Caco-2 (cell line): ENCODE measurements at regions not wholly inside any gene's neighbourhood (a gene's known extent, or its start where the extent isn't known, plus 50 kb on each side); places are given as distances from the start of the nearest gene placed in this dataset.
"Not testable (repeated sequence)": the region's sequence is repeated elsewhere in the genome, so short reads cannot be mapped to it uniquely, and the experiment has no call there.

Experiments used
- BruUV-seq: library from RNA; stranded (reverse); fragments of 400-500 nt; replicated peaks from 2 replicates; lab custom pipeline; 2021; lab: Mats Ljungman, UMichigan
- CTCF ChIA-PET: fragments of 300-600 bp; sonication (Branson Sonifier 250); formaldehyde crosslinking; loops from one replicate; lab custom pipeline; 2022; ENCODE audit warnings: antibody characterized with exemption; lab: Charles Lee
- POLR2A ChIA-PET: fragments of 300-600 bp; sonication (Branson Sonifier 250); formaldehyde crosslinking; loops from one replicate; lab custom pipeline; 2022; ENCODE audit warnings: antibody characterized with exemption; lab: Charles Lee
- DNase-seq, 2 experiments: peaks; one replicate each; pipeline versions ENCODE4 v3.0.0 to v3.0.0-alpha.2; 2020 to 2022
- H3K27me3 ChIP-seq: replicated peaks from 2 replicates; pipeline ENCODE4 v1.6.0; 2011; ENCODE audit warnings: low read length; ENCODE audit not compliant: control insufficient read depth, insufficient read depth
- H3K36me3 ChIP-seq: 2 replicates; pipeline ENCODE4 v1.5.1; 2011; ENCODE audit warnings: low read length; ENCODE audit not compliant: control insufficient read depth, insufficient read depth
- H3K4me1 ChIP-seq: fragments of 250-450 bp; sonication (Bioruptor Pico); 2 replicates; pipeline ENCODE4 v1.5.1; 2020; ENCODE audit warnings: mild to moderate bottlenecking
- H3K4me3 ChIP-seq: 2 replicates; pipeline ENCODE4 v1.5.1; 2011; ENCODE audit warnings: low read depth, mild to moderate bottlenecking, control low read depth, low read length
- H3K9me3 ChIP-seq: fragments of 250-450 bp; sonication (Bioruptor Pico); 2 replicates; pipeline ENCODE4 v1.5.1; 2020; ENCODE audit warnings: mild to moderate bottlenecking, moderate library complexity
- H3K27ac Mint-ChIP-seq: one replicate; pipeline ENCODE4 v1.8.0; 2022; ENCODE audit warnings: mixed read lengths; ENCODE audit not compliant: unreplicated experiment
- H3K27me3 Mint-ChIP-seq: one replicate; pipeline ENCODE4 v1.8.0; 2022; ENCODE audit warnings: mixed read lengths; ENCODE audit not compliant: insufficient read depth, unreplicated experiment
- H3K36me3 Mint-ChIP-seq: one replicate; pipeline ENCODE4 v1.8.0; 2022; ENCODE audit warnings: mild to moderate bottlenecking, mixed read lengths; ENCODE audit not compliant: insufficient read depth, unreplicated experiment
- H3K4me1 Mint-ChIP-seq: one replicate; pipeline ENCODE4 v1.8.0; 2022; ENCODE audit warnings: low read depth, mixed read lengths; ENCODE audit not compliant: unreplicated experiment
- H3K4me3 Mint-ChIP-seq: one replicate; pipeline ENCODE4 v1.8.0; 2022; ENCODE audit warnings: mild to moderate bottlenecking, moderate library complexity, mixed read lengths; ENCODE audit not compliant: unreplicated experiment
- H3K9me3 Mint-ChIP-seq: one replicate; pipeline ENCODE4 v1.8.0; 2022; ENCODE audit warnings: mixed read lengths; ENCODE audit not compliant: unreplicated experiment
- CTCF ChIP-seq, 2 experiments: fragments of 200-600 bp in 1 of 2; IDR thresholded peaks; 1 replicate in 1 of 2; 2 replicates in 1 of 2; pipeline versions ENCODE4 v1.5.1 to v1.8.0; 2011 to 2022; ENCODE audit warnings: antibody characterized with exemption in 1 of 2, control low read depth in 1 of 2, inconsistent platforms in 1 of 2, low read depth in 1 of 2, low read length in 1 of 2, mild to moderate bottlenecking in 1 of 2, moderate library complexity in 1 of 2; ENCODE audit not compliant: insufficient read depth in 1 of 2, severe bottlenecking in 1 of 2, unreplicated experiment in 1 of 2
- intact Hi-C: fragments of 100-400 bp; cut with micrococcal nuclease; formaldehyde crosslinking; loops from one replicate; pipeline ENCODE4 v1.10.0; 2022; ENCODE audit not compliant: unreplicated experiment

- BruUV-seq, result no TSS peak
- Mint-ChIP-seq H3K4me1 (peaks cover 24% of the 10 kb centered on the region), H3K9me3 (peaks cover 12% of the 10 kb centered on the region), H3K27ac (no peak overlapping the region), H3K36me3 (no peaks in the 10 kb centered on the region), H3K4me3 (no peak overlapping the region), H3K27me3 (no peaks in the 10 kb centered on the region)
- DNase-seq, result no peak
- Histone ChIP-seq H3K4me3 (no peak overlapping the region), H3K9me3 (no peaks in the 10 kb centered on the region), H3K4me1 (peaks cover 19% of the 10 kb centered on the region), H3K36me3 (no peaks in the 10 kb centered on the region), H3K27me3 (no peaks in the 10 kb centered on the region)
- no peak for TF ChIP-seq CTCF (IDR thresholded peaks at IDR 0.05; ENCODE audit: insufficient read depth in 1 of 2, low read depth in 1 of 2, low read length in 1 of 2, severe bottlenecking in 1 of 2, unreplicated experiment in 1 of 2)
- intact Hi-C loops, result loop anchor here (10.0 kb wide), 1 partner anchor 97 kb away; no protein-coding TSS in a partner anchor
- CTCF ChIA-PET, result no interaction called here
- POLR2A ChIA-PET, result no interaction called here
Observed at GRCh38 chr6:86712039-86712438, 225.3 kb upstream of the HTR1E start.

DNA sequence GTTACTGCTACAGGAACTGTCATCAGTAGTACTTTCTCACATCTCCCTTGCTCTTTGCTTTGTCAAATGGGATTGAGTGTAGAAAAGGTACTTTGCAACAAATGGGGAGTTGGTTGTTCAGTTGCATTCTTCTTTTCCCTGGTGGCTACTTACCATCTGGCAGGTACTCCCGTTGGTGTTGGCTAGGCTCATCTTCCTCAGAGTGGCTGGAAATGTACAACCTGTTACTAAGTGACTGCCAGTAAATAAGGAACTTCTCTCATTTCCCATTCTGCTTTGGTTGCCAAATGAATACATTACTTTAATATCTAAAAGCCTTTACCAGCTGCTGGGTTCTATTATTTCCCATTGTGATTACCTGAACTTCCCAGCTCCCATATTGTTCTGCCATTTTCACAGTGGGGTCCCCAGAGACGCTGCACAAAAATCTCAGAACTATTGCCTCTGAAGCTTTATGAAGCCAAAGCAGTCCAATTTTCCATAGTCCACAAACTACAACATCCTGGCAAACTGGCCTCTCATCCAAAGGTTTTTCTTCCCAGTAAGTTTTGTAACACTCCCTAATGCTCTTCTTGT is 229.7 kb upstream of the HTR1E start:
- H3K9me3 Mint-ChIP-seq, result peaks cover 12% of the 10 kb centered on the region
- TF ChIP-seq CTCF (IDR thresholded peaks at IDR 0.05; ENCODE audit: insufficient read depth in 1 of 2, low read depth in 1 of 2, low read length in 1 of 2, severe bottlenecking in 1 of 2, unreplicated experiment in 1 of 2), result no peak
- no peak overlapping the region for H3K4me3 Mint-ChIP-seq
- Histone ChIP-seq H3K27me3 (no peaks in the 10 kb centered on the region), H3K9me3 (no peaks in the 10 kb centered on the region), H3K36me3 (no peaks in the 10 kb centered on the region), H3K4me1 (no peaks in the 10 kb centered on the region), H3K4me3 (no peak overlapping the region)
- no TSS peak for BruUV-seq
- H3K36me3 Mint-ChIP-seq, result no peaks in the 10 kb centered on the region
- no peak for DNase-seq
- H3K27me3 Mint-ChIP-seq, result no peaks in the 10 kb centered on the region
- peaks cover 10% of the 10 kb centered on the region for H3K4me1 Mint-ChIP-seq
- intact Hi-C loops, result no loop called here
- CTCF ChIA-PET, result no interaction called here
- POLR2A ChIA-PET, result no interaction called here
- no peak overlapping the region for H3K27ac Mint-ChIP-seq

- Mint-ChIP-seq H3K27me3 (no peaks in the 10 kb centered on the region), H3K9me3 (peaks cover 14% of the 10 kb centered on the region), H3K4me1 (peaks cover 7% of the 10 kb centered on the region), H3K27ac (no peak overlapping the region), H3K4me3 (no peak overlapping the region), H3K36me3 (no peaks in the 10 kb centered on the region)
- ChIA-PET POLR2A (no interaction called here), CTCF (no interaction called here)
- Histone ChIP-seq H3K27me3 (no peaks in the 10 kb centered on the region), H3K4me1 (no peaks in the 10 kb centered on the region), H3K36me3 (no peaks in the 10 kb centered on the region), H3K9me3 (no peaks in the 10 kb centered on the region), H3K4me3 (no peak overlapping the region)
- TF ChIP-seq CTCF (IDR thresholded peaks at IDR 0.05; ENCODE audit: insufficient read depth in 1 of 2, low read depth in 1 of 2, low read length in 1 of 2, severe bottlenecking in 1 of 2, unreplicated experiment in 1 of 2), result peak in 1 of 2 experiments; percentile 21
- no TSS peak for BruUV-seq
- DNase-seq, result peak in 1 of 2 experiments; percentile 28
- intact Hi-C loops, result no loop called here
Observed at GRCh38 chr6:86706449-86706848, 230.9 kb upstream of the HTR1E start.

DNA sequence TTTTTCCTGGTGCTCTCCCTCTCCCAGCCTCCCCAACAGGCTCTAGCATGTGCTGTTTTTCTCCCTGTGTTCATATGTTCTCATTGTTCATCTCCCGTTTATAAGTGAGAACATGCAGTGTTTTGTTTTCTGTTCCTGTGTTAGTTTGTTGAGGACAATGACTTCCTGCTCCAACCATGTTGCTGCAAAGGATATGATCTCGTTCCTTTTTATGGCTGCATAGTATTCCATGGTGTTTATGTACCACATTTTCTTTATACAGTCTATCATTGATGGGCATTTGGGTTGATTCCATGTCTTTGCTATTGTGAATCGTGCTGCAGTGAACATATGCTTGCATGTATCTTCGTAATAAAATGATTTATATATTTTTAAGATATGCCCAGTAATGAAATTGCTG is 236.1 kb upstream of the HTR1E start:
- not testable (repeated sequence) for H3K9me3 Mint-ChIP-seq
- H3K27ac Mint-ChIP-seq, result peak overlapping the region; percentile 38

More for the DNA sequence above, 236.1 kb upstream of the HTR1E start:
- H3K27me3 ChIP-seq, H3K4me1 ChIP-seq, POLR2A ChIA-PET, H3K4me3 Mint-ChIP-seq, BruUV-seq, DNase-seq, H3K9me3 ChIP-seq, intact Hi-C loops, H3K27me3 Mint-ChIP-seq, H3K4me1 Mint-ChIP-seq, H3K36me3 ChIP-seq, H3K36me3 Mint-ChIP-seq, CTCF ChIA-PET, H3K4me3 ChIP-seq: not testable (repeated sequence)
